ENCODE measurements at regions not wholly inside any gene's neighbourhood (a gene's known extent, or its start where the extent isn't known, plus 50 kb on each side); places are given as distances from the start of the nearest gene placed in this dataset.
A peak's percentile ranks its signal among the peaks of the same experiment; 100 is the strongest.
"Not testable (repeated sequence)": the region's sequence is repeated elsewhere in the genome, so short reads cannot be mapped to it uniquely, and the experiment has no call there.

DNA sequence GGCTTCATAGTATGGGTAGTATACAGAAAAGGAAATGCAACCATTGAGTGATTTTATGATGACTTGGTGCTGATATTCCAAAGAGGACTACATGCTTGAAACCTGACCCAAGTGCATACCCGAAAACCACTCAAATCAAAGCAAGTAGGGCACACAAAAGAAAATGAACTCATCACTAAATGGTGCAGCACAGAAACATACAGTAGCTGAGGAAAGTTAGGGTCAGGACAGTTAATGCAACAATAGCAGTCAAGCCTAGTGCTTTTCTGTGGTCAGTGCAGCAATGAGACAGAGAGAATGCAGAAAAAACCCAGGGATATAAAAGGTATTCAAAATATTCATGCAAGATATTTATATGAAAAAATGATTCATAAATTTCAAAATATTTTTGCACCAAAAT is 711.1 kb downstream of the EPHA7 start:
- TF ChIP-seq POLR2A (IDR thresholded peaks at IDR 0.05; ENCODE audit: low read depth, low read length) (no peak), POLR2AphosphoS5 (IDR thresholded peaks at IDR 0.05; ENCODE audit: low read depth, low read length) (no peak), TAF1 (IDR thresholded peaks at IDR 0.05; ENCODE audit: borderline replicate concordance, low read depth, low read length) (no peak)
- FAIRE-seq (no peak), DNase-seq (ENCODE audit: insufficient read length) (no peak)

DNA sequence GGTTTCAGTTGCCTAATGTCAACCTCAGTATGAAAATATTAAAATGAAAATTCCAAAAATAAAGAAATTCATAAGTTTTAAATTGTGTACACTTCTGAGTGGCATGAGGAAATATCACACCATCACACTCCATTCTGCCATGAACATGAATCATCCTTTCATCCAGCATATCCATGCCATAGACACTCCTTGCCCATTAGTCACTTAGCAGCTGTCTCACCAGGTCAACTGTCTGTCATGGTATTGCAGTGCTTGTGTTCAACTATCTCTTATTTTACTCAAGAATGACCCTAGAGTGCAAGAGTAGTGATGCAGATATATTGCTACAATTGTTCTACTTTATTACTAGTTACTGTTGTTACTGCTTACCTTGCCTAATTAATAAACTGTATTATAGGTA is 712.4 kb downstream of the EPHA7 start:
- no peak for TF ChIP-seq POLR2A (IDR thresholded peaks at IDR 0.05; ENCODE audit: low read depth, low read length)
- TF ChIP-seq TAF1 (IDR thresholded peaks at IDR 0.05; ENCODE audit: borderline replicate concordance, low read depth, low read length): no peak
- TF ChIP-seq POLR2AphosphoS5 (IDR thresholded peaks at IDR 0.05; ENCODE audit: low read depth, low read length): no peak
- DNase-seq (ENCODE audit: insufficient read length): no peak

DNA sequence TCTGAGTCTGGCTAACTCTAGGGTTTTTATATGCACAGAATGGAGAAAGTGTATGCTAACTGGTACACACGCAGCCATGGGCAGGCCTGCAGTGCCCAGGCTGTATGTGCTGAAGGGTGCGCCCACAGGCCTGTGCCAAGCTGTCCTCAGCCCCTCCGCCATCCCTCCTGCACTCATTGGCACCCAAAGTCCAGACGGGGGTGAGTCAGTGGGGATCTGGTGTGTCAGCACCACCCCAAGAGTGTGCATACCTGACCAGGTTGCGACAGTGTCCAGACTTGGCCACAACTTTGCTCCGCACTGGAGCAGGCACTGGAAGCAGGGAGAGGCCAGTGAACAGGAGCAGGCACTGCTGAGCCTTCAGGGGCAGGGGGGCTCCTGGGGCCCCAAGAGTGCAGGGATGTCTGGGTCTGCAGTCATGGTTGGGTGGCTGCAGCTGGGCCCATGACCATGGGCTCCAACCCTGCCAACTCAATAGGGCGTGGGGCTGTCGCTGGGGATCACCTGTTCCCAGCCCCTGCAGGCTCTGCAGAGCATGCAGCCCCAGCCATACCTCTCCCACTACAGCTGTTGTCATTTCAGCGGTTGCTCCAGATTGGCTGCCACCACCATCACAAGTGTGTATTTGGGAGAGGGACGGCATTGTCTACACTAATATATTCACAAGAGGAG is 717.8 kb downstream of the EPHA7 start:
- TF ChIP-seq POLR2AphosphoS5 (IDR thresholded peaks at IDR 0.05; ENCODE audit: low read depth, low read length) (no peak), POLR2A (IDR thresholded peaks at IDR 0.05; ENCODE audit: low read depth, low read length) (no peak), TAF1 (IDR thresholded peaks at IDR 0.05; ENCODE audit: borderline replicate concordance, low read depth, low read length) (no peak)
- no peak for DNase-seq (ENCODE audit: insufficient read length)
- no peak for FAIRE-seq

More for the DNA sequence above, 712.4 kb downstream of the EPHA7 start:
- no peak for FAIRE-seq

DNA sequence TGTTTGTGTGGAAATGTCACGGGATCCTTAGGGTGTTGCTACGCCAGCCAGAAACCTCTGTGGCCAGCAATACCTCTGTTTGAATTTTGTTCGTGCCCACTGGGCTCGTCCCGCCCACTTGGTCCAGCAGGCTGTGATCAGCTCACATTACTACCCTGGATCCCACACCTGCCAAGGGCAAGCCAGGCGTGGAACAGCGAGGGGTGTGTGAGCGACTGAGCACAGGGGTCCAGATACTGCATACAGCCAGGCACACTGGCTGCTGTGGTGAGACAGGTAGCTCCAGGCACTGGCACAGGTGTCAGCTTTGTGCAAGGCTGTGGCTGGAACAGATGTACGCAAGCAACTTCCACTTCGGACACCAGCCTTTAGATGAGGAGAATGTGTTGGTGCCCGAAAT is 718.9 kb downstream of the EPHA7 start:
- no peak for FAIRE-seq
- TF ChIP-seq TAF1 (IDR thresholded peaks at IDR 0.05; ENCODE audit: borderline replicate concordance, low read depth, low read length) (no peak), POLR2AphosphoS5 (IDR thresholded peaks at IDR 0.05; ENCODE audit: low read depth, low read length) (no peak), POLR2A (IDR thresholded peaks at IDR 0.05; ENCODE audit: low read depth, low read length) (no peak)
- DNase-seq (ENCODE audit: insufficient read length): no peak

DNA sequence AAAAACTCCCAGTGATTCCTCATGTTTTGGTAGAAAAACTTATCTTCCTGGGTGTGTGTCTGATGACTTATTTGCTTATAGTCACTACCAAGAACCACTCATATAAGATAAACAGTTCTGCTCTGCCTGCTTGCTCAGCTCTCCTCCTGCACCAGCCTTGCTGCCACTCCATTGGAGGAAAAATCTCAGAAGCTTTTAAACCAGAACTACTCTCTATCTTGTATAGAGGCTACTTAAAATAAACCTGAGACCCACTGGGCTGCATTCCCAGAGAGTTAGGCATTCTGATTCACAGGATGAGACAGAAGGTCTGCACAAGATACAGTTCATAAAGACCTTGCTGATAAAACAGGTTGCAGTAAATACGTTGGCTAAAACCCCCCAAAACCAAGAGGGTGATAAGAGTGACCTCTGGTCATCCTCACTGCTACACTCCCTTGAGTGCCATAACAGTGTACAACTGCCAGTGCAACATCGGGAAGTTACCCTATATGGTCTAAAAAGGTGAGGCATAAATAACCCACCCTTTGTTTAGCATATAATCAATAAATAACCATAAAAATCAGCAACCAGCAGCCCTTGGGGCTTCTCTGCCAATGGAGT is 728.3 kb downstream of the EPHA7 start:
- DNase-seq (ENCODE audit: insufficient read length) (no peak), FAIRE-seq (no peak)
- TF ChIP-seq POLR2A (IDR thresholded peaks at IDR 0.05; ENCODE audit: low read depth, low read length) (no peak), TAF1 (IDR thresholded peaks at IDR 0.05; ENCODE audit: borderline replicate concordance, low read depth, low read length) (no peak), POLR2AphosphoS5 (IDR thresholded peaks at IDR 0.05; ENCODE audit: low read depth, low read length) (no peak)

GRCh38 chr6:92688342-92688741 is 731.0 kb downstream of the EPHA7 start:
- no peak for FAIRE-seq
- no peak for DNase-seq (ENCODE audit: insufficient read length)
- TF ChIP-seq POLR2A (IDR thresholded peaks at IDR 0.05; ENCODE audit: low read depth, low read length) (no peak), POLR2AphosphoS5 (IDR thresholded peaks at IDR 0.05; ENCODE audit: low read depth, low read length) (no peak), TAF1 (IDR thresholded peaks at IDR 0.05; ENCODE audit: borderline replicate concordance, low read depth, low read length) (no peak)

- TF ChIP-seq POLR2A (IDR thresholded peaks at IDR 0.05; ENCODE audit: low read depth, low read length) (no peak), POLR2AphosphoS5 (IDR thresholded peaks at IDR 0.05; ENCODE audit: low read depth, low read length) (no peak), TAF1 (IDR thresholded peaks at IDR 0.05; ENCODE audit: borderline replicate concordance, low read depth, low read length) (no peak)
- no peak for FAIRE-seq
- no peak for DNase-seq (ENCODE audit: insufficient read length)
Observed at GRCh38 chr6:92687278-92687677, 732.1 kb downstream of the EPHA7 start.

GRCh38 chr6:92684386-92684785 is 735.0 kb downstream of the EPHA7 start:
- no peak for DNase-seq (ENCODE audit: insufficient read length)
- FAIRE-seq: no peak
- TF ChIP-seq TAF1 (IDR thresholded peaks at IDR 0.05; ENCODE audit: borderline replicate concordance, low read depth, low read length) (no peak), POLR2AphosphoS5 (IDR thresholded peaks at IDR 0.05; ENCODE audit: low read depth, low read length) (no peak), POLR2A (IDR thresholded peaks at IDR 0.05; ENCODE audit: low read depth, low read length) (no peak)

DNA sequence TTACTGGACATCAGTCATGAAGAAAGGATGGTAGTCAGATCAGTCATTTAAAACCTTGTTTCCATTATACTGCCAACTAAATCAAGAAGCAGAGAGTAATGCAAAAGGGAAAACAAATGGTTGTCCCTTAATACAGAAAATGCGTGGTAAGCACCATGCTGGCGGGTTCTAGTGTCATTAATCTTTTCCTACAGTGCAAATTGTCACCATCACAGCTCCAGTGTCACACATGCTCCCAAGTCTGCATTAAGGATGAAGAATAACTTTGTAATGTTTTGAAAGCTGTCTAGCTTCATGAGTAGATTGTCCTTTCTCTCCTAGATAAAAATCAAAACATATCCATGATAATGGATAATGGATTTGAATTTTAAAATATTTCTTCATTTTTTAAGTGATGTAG is 735.6 kb downstream of the EPHA7 start:
- TF ChIP-seq POLR2A (IDR thresholded peaks at IDR 0.05; ENCODE audit: low read depth, low read length): no peak
- no peak for FAIRE-seq
- no peak for DNase-seq (ENCODE audit: insufficient read length)

- FAIRE-seq (no peak), DNase-seq (ENCODE audit: insufficient read length) (no peak)
- TF ChIP-seq POLR2AphosphoS5 (IDR thresholded peaks at IDR 0.05; ENCODE audit: low read depth, low read length) (no peak), POLR2A (IDR thresholded peaks at IDR 0.05; ENCODE audit: low read depth, low read length) (no peak), TAF1 (IDR thresholded peaks at IDR 0.05; ENCODE audit: borderline replicate concordance, low read depth, low read length) (no peak)
Observed at GRCh38 chr6:92682516-92683398, 736.6 kb downstream of the EPHA7 start.

DNA sequence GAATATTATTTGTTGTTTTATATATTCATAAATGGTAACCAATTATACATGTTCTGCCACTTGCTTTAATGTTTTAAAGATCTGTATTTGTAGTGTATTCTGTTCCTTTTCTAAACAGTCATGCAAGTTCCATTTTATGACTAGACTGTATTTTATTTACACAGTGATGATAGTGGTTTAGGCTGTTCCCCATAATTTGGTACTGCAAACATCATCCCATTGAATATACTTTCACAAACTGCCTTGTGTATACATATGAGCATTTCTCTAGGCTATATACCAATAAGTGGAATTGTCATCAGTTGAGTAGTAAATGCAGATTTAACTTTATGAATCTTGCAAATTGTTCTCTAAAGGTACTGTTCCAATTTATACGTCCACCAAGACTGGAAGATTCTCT is 738.0 kb downstream of the EPHA7 start:
- FAIRE-seq (no peak), DNase-seq (ENCODE audit: insufficient read length) (no peak)
- no peak for TF ChIP-seq POLR2A (IDR thresholded peaks at IDR 0.05; ENCODE audit: low read depth, low read length)
- TF ChIP-seq TAF1 (IDR thresholded peaks at IDR 0.05; ENCODE audit: borderline replicate concordance, low read depth, low read length): no peak
- no peak for TF ChIP-seq POLR2AphosphoS5 (IDR thresholded peaks at IDR 0.05; ENCODE audit: low read depth, low read length)

DNA sequence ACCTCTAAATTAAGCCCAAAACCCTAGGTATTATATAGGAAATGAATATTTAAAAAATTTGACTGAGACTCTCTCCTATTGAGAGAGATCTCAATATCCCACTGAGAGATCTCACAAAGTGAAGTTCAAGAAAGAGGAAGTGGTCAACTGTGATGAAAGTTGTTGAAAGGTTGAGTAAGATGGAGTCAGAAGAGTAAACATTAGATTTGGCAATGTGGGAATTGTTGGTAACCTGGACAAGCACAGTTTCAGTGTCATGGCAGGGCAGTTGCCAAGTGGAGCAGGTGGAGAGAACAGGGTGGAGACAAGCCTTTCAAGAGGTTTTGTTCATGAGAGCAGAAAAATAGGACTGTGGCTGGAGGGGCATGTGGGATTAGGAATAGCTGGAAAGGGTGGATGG is 747.9 kb downstream of the EPHA7 start:
- DNase-seq (ENCODE audit: insufficient read length): not testable (repeated sequence)
- FAIRE-seq: peak; percentile 79
